Transverse colon (tissue), 4 donors: ENCODE measurements at regions not wholly inside any gene's neighbourhood (a gene's known extent, or its start where the extent isn't known, plus 50 kb on each side); places are given as distances from the start of the nearest gene placed in this dataset.

Source experiments
- DNase-seq: peaks from one replicate; pipeline ENCODE4 v3.0.0-alpha.2; 2019
- H3K27ac ChIP-seq, 4 donors: fragments of 200-600 bp; sonication (generic); 2 replicates each; pipeline ENCODE4 v1.5.1; 2016 to 2018; ENCODE audit warnings: inconsistent platforms in 4 of 4
- H3K27me3 ChIP-seq: fragments of 200-600 bp; sonication (generic); 2 replicates; pipeline ENCODE4 v1.5.1; 2017; ENCODE audit warnings: inconsistent platforms
- H3K36me3 ChIP-seq, 4 donors: fragments of 200-600 bp; sonication (generic); 2 replicates each; pipeline ENCODE4 v1.5.1; 2017 to 2019; ENCODE audit warnings: inconsistent platforms in 4 of 4
- H3K4me1 ChIP-seq, 4 donors: fragments of 200-600 bp; sonication (generic); 2 replicates each; pipeline ENCODE4 v1.5.1; 2017 to 2020; ENCODE audit warnings: inconsistent platforms in 4 of 4
- H3K4me3 ChIP-seq, 4 donors: fragments of 200-600 bp; sonication (generic); 1 replicate in 1 of 4; 2 replicates in 3 of 4; pipeline versions ENCODE4 v1.5.1 to v1.6.1; 2017 to 2019; ENCODE audit warnings: inconsistent platforms in 4 of 4
- H3K9me3 ChIP-seq, 2 donors: fragments of 200-600 bp; sonication (generic); 2 replicates each; pipeline ENCODE4 v1.5.1; 2017 to 2019; ENCODE audit warnings: inconsistent platforms in 2 of 2
- EP300 ChIP-seq: sonication (generic); formaldehyde crosslinking; IDR thresholded peaks from one replicate; pipeline ENCODE4 v1.6.1; 2017; ENCODE audit warnings: antibody characterized with exemption, low read depth
- POLR2A ChIP-seq: fragments of 450-650 bp; IDR thresholded peaks from one replicate; pipeline ENCODE4 v1.6.1; 2016; ENCODE audit warnings: antibody characterized with exemption, mild to moderate bottlenecking, moderate library complexity
- POLR2AphosphoS5 ChIP-seq, 3 donors: sonication (generic); formaldehyde crosslinking; IDR thresholded peaks; one replicate each; pipeline ENCODE4 v1.6.1; 2016; ENCODE audit warnings: antibody characterized with exemption in 3 of 3
- WGBS, 2 donors: methylation state at CpG; one replicate each; pipeline ENCODE4 v1.1.5; 2018; ENCODE audit warnings: low coverage in 1 of 2; 5-methylcytosine and 5-hydroxymethylcytosine counted together
- in situ Hi-C, 4 donors: fragments of 200-750 bp; cut with MboI; loops; one replicate each; pipeline versions ENCODE4 v1.15.0 to v1.15.1; 2017; ENCODE audit warnings: low sequenced_read_pairs in 3 of 4, low pct_ligation_motif_present in 1 of 4, low pct_unique_long_range_greater_than_20kb in 1 of 4
- intact Hi-C: fragments of 100-400 bp; cut with DNase I; formaldehyde crosslinking; loops from one replicate; pipeline ENCODE4 v1.15.1; 2023; ENCODE audit warnings: low total_unique reads
- TF ChIP-seq, protein P1 (sequence below), 5 experiments: fragments of 200-600 bp in 3 of 5; fragments of 450-650 bp in 2 of 5; sonication (generic) in 3 of 5; IDR thresholded peaks; 1 replicate in 2 of 5; 2 replicates in 3 of 5; pipeline ENCODE4 v1.5.1; 2016 to 2017; ENCODE audit warnings: antibody characterized with exemption in 5 of 5, inconsistent platforms in 3 of 5, mild to moderate bottlenecking in 2 of 5, moderate library complexity in 1 of 5

DNA sequence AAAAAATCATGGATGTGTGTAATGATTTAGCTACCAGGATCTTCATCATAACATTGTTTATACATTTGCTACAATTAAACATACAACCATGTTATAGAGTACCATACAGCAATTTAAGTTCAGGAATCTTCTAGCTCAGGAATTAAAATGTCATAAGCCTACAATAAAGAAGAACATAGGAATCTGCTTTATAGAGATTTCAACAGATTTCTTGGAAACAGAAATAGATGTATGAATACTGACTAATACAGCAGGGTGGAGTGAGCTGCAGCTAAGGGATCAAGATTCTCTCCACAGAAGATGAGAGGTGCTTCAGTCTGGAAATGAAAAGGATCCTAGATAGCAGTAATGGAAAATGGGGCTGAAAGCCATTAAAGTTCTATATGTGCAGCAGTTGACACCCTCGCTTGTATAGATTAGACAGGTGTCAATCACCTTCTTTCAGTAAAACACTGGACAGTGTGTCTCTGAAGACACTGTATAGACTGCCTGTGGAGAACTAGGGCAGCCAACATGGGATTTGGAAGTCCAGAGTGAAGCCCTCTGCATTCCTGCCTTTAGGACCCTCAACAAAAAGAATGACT lies 73.9 kb downstream of the DNTTIP2 start:
- in situ Hi-C loops (loop anchor here in 3 of 4 donors (10.0 to 25.0 kb wide), 3 partner anchors 170 to 493 kb away; partner anchors contain the start of gene FNBP1L (in 1 of the 3)), intact Hi-C loops (no loop called here)
- 83 to 100% methylated on average over 1 of the region's 1 CpG for WGBS, 2 donors
- no peaks in the 10 kb centered on the region for H3K4me1 ChIP-seq
- H3K9me3 ChIP-seq, result peaks cover 0 to 4% of the 10 kb centered on the region in 2 donors
- no peaks in the 10 kb centered on the region for H3K36me3 ChIP-seq
- H3K27me3 ChIP-seq, result no peaks in the 10 kb centered on the region
- H3K4me3 ChIP-seq, result no peak overlapping the region
- DNase-seq, result no peak
- H3K27ac ChIP-seq, result peak overlapping the region in 2 of 4 donors; percentile 10 to 25
- TF ChIP-seq, protein P1, sequence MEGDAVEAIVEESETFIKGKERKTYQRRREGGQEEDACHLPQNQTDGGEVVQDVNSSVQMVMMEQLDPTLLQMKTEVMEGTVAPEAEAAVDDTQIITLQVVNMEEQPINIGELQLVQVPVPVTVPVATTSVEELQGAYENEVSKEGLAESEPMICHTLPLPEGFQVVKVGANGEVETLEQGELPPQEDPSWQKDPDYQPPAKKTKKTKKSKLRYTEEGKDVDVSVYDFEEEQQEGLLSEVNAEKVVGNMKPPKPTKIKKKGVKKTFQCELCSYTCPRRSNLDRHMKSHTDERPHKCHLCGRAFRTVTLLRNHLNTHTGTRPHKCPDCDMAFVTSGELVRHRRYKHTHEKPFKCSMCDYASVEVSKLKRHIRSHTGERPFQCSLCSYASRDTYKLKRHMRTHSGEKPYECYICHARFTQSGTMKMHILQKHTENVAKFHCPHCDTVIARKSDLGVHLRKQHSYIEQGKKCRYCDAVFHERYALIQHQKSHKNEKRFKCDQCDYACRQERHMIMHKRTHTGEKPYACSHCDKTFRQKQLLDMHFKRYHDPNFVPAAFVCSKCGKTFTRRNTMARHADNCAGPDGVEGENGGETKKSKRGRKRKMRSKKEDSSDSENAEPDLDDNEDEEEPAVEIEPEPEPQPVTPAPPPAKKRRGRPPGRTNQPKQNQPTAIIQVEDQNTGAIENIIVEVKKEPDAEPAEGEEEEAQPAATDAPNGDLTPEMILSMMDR (IDR thresholded peaks at IDR 0.05), result no peak
- no peak for TF ChIP-seq EP300
- no peak for TF ChIP-seq POLR2AphosphoS5 (IDR thresholded peaks at IDR 0.05)
- no peak for TF ChIP-seq POLR2A

DNA sequence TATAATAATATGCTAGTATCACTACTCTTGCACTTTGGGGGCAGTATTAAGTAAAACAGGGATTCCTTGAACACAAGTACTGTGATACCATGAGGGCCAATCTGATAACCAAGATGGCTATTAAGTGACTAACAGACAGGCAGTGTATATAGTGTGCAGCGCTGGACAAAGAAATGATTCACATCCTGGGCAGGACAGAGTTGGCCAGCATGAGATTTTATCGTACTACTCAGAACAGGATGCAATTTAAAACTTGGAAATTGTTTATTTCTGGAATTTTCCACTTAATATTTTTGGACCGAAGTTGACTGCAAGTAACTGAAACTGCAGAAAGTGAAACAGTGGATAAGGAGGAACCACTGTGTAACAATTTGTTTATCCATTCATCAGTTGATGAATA lies 74.6 kb downstream of the DNTTIP2 start:
- H3K27me3 ChIP-seq, result no peaks in the 10 kb centered on the region
- peak overlapping the region in 1 of 4 donors; percentile 10 for H3K27ac ChIP-seq
- no peak for DNase-seq
- H3K36me3 ChIP-seq, result no peaks in the 10 kb centered on the region
- H3K4me1 ChIP-seq, result no peaks in the 10 kb centered on the region
- intact Hi-C loops (no loop called here), in situ Hi-C loops (loop anchor here in 3 of 4 donors (10.0 to 25.0 kb wide), 3 partner anchors 170 to 492 kb away; partner anchors contain the start of gene FNBP1L (in 1 of the 3))
- 51 to 68% methylated on average over 3 of the region's 3 CpGs for WGBS, 2 donors
- TF ChIP-seq EP300, result no peak
- TF ChIP-seq POLR2AphosphoS5 (IDR thresholded peaks at IDR 0.05), result no peak
- no peak for TF ChIP-seq POLR2A
- TF ChIP-seq, protein P1 (IDR thresholded peaks at IDR 0.05), result no peak
- no peak overlapping the region for H3K4me3 ChIP-seq
- H3K9me3 ChIP-seq, result peaks cover 0 to 4% of the 10 kb centered on the region in 2 donors

DNA sequence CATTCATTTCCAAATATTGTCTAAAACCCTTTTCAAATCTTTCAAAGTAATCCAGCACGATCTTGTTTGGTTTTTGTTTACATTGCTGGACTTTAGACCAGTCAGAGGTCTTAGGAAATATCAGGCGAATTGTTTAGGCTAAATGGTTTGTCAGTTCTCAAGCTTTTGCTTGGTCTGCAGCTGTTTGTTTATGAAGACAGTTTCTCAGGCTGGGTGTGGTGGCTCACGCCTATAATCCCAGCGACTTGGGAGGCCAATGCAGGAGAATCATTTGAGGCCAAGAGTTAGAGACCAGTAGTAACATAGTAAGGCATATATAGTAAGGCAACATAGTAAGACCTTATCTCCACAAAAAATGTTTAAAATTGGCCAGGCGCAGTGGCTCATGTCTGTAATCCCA lies 77.5 kb downstream of the DNTTIP2 start:
- intact Hi-C loops, result no loop called here
- in situ Hi-C loops, result loop anchor here in 3 of 4 donors (10.0 to 25.0 kb wide), 3 partner anchors 167 to 489 kb away; partner anchors contain the start of gene FNBP1L (in 1 of the 3)
- H3K27ac ChIP-seq, result no peak overlapping the region

DNA sequence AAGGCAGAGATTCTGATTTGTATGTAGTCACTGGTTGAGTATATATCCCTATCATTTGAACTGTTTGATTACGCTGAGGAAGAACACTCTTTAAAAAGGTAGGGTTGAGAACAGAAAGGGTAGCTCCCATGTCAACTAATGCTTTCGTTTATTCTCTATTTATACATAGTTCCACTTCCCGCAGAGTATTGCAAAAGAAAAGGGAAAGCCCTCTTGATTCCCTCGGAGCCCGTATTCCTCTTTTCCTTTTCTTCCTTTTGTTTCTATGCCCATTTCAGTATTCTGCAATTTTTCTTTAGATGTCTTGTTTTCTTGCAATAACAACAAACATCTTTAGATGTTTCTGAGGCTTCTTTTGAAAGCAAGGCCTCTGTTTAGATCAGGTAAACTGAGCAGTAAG lies 78.2 kb downstream of the DNTTIP2 start:
- no peak for TF ChIP-seq POLR2AphosphoS5 (IDR thresholded peaks at IDR 0.05)
- no peak for TF ChIP-seq POLR2A
- TF ChIP-seq, protein P1 (IDR thresholded peaks at IDR 0.05), result no peak
- no peak for TF ChIP-seq EP300
- Histone ChIP-seq H3K4me1 (no peaks in the 10 kb centered on the region), H3K27me3 (no peaks in the 10 kb centered on the region), H3K9me3 (no peaks in the 10 kb centered on the region), H3K27ac (no peak overlapping the region), H3K36me3 (no peaks in the 10 kb centered on the region), H3K4me3 (no peak overlapping the region)
- intact Hi-C loops (no loop called here), in situ Hi-C loops (loop anchor here in 3 of 4 donors (10.0 to 25.0 kb wide), 3 partner anchors 166 to 489 kb away; partner anchors contain the start of gene FNBP1L (in 1 of the 3))
- DNase-seq, result no peak
- 89 to 94% methylated on average over 5 of the region's 5 CpGs for WGBS, 2 donors

More for the DNA sequence above, 77.5 kb downstream of the DNTTIP2 start:
- Histone ChIP-seq H3K9me3 (no peaks in the 10 kb centered on the region), H3K4me3 (no peak overlapping the region), H3K36me3 (no peaks in the 10 kb centered on the region), H3K27me3 (no peaks in the 10 kb centered on the region), H3K4me1 (no peaks in the 10 kb centered on the region)
- 75 to 80% methylated on average over 3 to 5 of the region's 5 CpGs for WGBS, 2 donors
- no peak for DNase-seq
- TF ChIP-seq POLR2AphosphoS5 (IDR thresholded peaks at IDR 0.05), result no peak
- TF ChIP-seq, protein P1 (IDR thresholded peaks at IDR 0.05), result no peak
- TF ChIP-seq EP300, result no peak
- TF ChIP-seq POLR2A, result no peak
